Erythroblast (primary cell): ENCODE measurements at regions not wholly inside any gene's neighbourhood (a gene's known extent, or its start where the extent isn't known, plus 50 kb on each side); places are given as distances from the start of the nearest gene placed in this dataset.

ENCODE experiments used
- GATA1 ChIP-seq: IDR thresholded peaks from 2 replicates; pipeline ENCODE4 v1.6.1; 2011; ENCODE audit warnings: low read depth, mild to moderate bottlenecking, control low read depth, low read length, moderate library complexity
- POLR2A ChIP-seq: IDR thresholded peaks from 2 replicates; pipeline ENCODE4 v1.6.1; 2011; ENCODE audit warnings: mild to moderate bottlenecking, low read length

DNA sequence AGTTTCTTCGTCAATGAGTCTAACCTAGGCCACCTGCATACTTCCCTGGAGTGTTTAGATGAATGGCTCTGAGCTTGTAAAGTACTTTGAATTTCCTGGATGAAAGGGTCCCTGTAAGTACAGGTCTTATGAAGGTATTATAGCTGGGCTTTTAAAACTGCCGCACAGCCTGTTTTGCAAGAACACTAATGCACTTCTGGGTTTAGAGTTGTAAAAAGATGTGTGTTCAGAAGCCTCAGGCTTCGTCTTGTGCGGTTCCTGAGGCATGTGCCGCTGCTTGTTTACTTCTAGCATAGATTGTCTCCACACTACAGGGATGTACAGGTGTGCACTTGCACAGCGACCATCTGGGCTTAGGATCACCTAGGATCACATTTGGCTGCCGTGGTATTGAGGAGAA is 324.5 kb downstream of the SOX4 start:
- no peak for TF ChIP-seq POLR2A
- no peak for TF ChIP-seq GATA1
